ENCODE measurements at regions not wholly inside any gene's neighbourhood (a gene's known extent, or its start where the extent isn't known, plus 50 kb on each side); places are given as distances from the start of the nearest gene placed in this dataset.

- Histone ChIP-seq H3K36me3 (replicated peaks; ENCODE audit: insufficient read depth, low read depth) (no peaks in the 10 kb centered on the region), H3K9me2 (replicated peaks; ENCODE audit: insufficient read depth) (no peaks in the 10 kb centered on the region), H3K4me1 (ENCODE audit: insufficient read depth) (no peaks in the 10 kb centered on the region), H4K20me1 (ENCODE audit: insufficient read depth, poor library complexity, severe bottlenecking) (no peaks in the 10 kb centered on the region), H3K9me3 (ENCODE audit: low read depth) (no peaks in the 10 kb centered on the region), H3K4me2 (no peak overlapping the region), H3K4me3 (no peak overlapping the region), H2AFZ (no peak overlapping the region), H3K27ac (no peak overlapping the region), H3K27me3 (no peaks in the 10 kb centered on the region), H3K79me2 (no peaks in the 10 kb centered on the region)
- 78% methylated on average over 1 of the region's 1 CpG for WGBS (ENCODE audit: low lambda C conversion rate, missing lambda C conversion rate)
- DNase-seq (ENCODE audit: low spot score), result no peak
- TF ChIP-seq EZH2 (IDR thresholded peaks at IDR 0.05; ENCODE audit: borderline replicate concordance) (no peak), CTCF (IDR thresholded peaks at IDR 0.05; ENCODE audit: poor library complexity) (no peak), EZH2phosphoT487 (IDR thresholded peaks at IDR 0.05; ENCODE audit: low read depth, severe bottlenecking, unreplicated experiment) (no peak)
These were observed 59.9 kb upstream of the COL8A1 start for GRCh38 chr3:99578339-99578970.

GRCh38 chr3:99576904-99577559 lies 61.4 kb upstream of the COL8A1 start:
- H3K36me3 ChIP-seq (replicated peaks; ENCODE audit: insufficient read depth, low read depth), result no peaks in the 10 kb centered on the region
- 80% methylated on average over 4 of the region's 4 CpGs for WGBS (ENCODE audit: low lambda C conversion rate, missing lambda C conversion rate)
- H3K27me3 ChIP-seq, result no peaks in the 10 kb centered on the region
- no peak overlapping the region for H3K27ac ChIP-seq
- no peak overlapping the region for H3K4me3 ChIP-seq
- no peaks in the 10 kb centered on the region for H4K20me1 ChIP-seq (ENCODE audit: insufficient read depth, poor library complexity, severe bottlenecking)
- no peak for TF ChIP-seq EZH2 (IDR thresholded peaks at IDR 0.05; ENCODE audit: borderline replicate concordance)
- TF ChIP-seq CTCF (IDR thresholded peaks at IDR 0.05; ENCODE audit: poor library complexity), result no peak
- TF ChIP-seq EZH2phosphoT487 (IDR thresholded peaks at IDR 0.05; ENCODE audit: low read depth, severe bottlenecking, unreplicated experiment), result no peak
- H3K4me2 ChIP-seq, result no peak overlapping the region
- no peaks in the 10 kb centered on the region for H3K9me3 ChIP-seq (ENCODE audit: low read depth)
- no peaks in the 10 kb centered on the region for H3K79me2 ChIP-seq
- no peak for DNase-seq (ENCODE audit: low spot score)
- H3K9me2 ChIP-seq (replicated peaks; ENCODE audit: insufficient read depth), result no peaks in the 10 kb centered on the region
- no peaks in the 10 kb centered on the region for H3K4me1 ChIP-seq (ENCODE audit: insufficient read depth)
- no peak overlapping the region for H2AFZ ChIP-seq

- Histone ChIP-seq H3K79me2 (no peaks in the 10 kb centered on the region), H3K27ac (no peak overlapping the region), H3K4me2 (no peak overlapping the region), H3K27me3 (no peaks in the 10 kb centered on the region), H3K36me3 (replicated peaks; ENCODE audit: insufficient read depth, low read depth) (no peaks in the 10 kb centered on the region), H4K20me1 (ENCODE audit: insufficient read depth, poor library complexity, severe bottlenecking) (no peaks in the 10 kb centered on the region), H3K9me2 (replicated peaks; ENCODE audit: insufficient read depth) (no peaks in the 10 kb centered on the region), H2AFZ (no peak overlapping the region), H3K4me1 (ENCODE audit: insufficient read depth) (no peaks in the 10 kb centered on the region), H3K4me3 (no peak overlapping the region), H3K9me3 (ENCODE audit: low read depth) (no peaks in the 10 kb centered on the region)
- WGBS (ENCODE audit: low lambda C conversion rate, missing lambda C conversion rate), result 88% methylated on average over 2 of the region's 2 CpGs
- TF ChIP-seq CTCF (IDR thresholded peaks at IDR 0.05; ENCODE audit: poor library complexity) (no peak), EZH2phosphoT487 (IDR thresholded peaks at IDR 0.05; ENCODE audit: low read depth, severe bottlenecking, unreplicated experiment) (no peak), EZH2 (IDR thresholded peaks at IDR 0.05; ENCODE audit: borderline replicate concordance) (no peak)
- DNase-seq (ENCODE audit: low spot score), result no peak
These were observed 62.7 kb upstream of the COL8A1 start for GRCh38 chr3:99575683-99576082.
